OCI-LY7 (cell line): ENCODE measurements at regions not wholly inside any gene's neighbourhood (a gene's known extent, or its start where the extent isn't known, plus 50 kb on each side); places are given as distances from the start of the nearest gene placed in this dataset.

Source experiments
- BruUV-seq: library from RNA; stranded (reverse); fragments of 400-500 nt; replicated peaks from 2 replicates; lab custom pipeline; 2021; lab: Mats Ljungman, UMichigan
- CTCF ChIA-PET: fragments of 300-600 bp; sonication (Branson Sonifier 250); formaldehyde crosslinking; loops from one replicate; lab custom pipeline; 2022; ENCODE audit warnings: antibody characterized with exemption; ENCODE audit not compliant: unreplicated experiment; lab: Charles Lee
- POLR2A ChIA-PET: fragments of 300-600 bp; sonication (Branson Sonifier 250); formaldehyde crosslinking; loops from one replicate; lab custom pipeline; 2022; ENCODE audit warnings: antibody characterized with exemption; lab: Charles Lee
- DNase-seq: peaks from one replicate; pipeline ENCODE4 v3.0.0-alpha.2; 2015; ENCODE audit warnings: low spot score
- H2AFZ ChIP-seq: fragments of 200-600 bp; sonication (generic), shearing (Covaris generic); 2 replicates; pipeline ENCODE4 v1.6.1; 2014; ENCODE audit warnings: mild to moderate bottlenecking, antibody characterized with exemption, low read length, moderate library complexity
- H3K27ac ChIP-seq: fragments of 200-600 bp; sonication (generic); 2 replicates; pipeline ENCODE4 v1.5.1; 2014; ENCODE audit warnings: mixed run types, low read depth, mild to moderate bottlenecking, moderate library complexity, low read length, inconsistent platforms; ENCODE audit not compliant: poor library complexity, severe bottlenecking
- H3K36me3 ChIP-seq: fragments of 200-600 bp; sonication (generic); 2 replicates; pipeline ENCODE4 v1.6.1; 2014; ENCODE audit warnings: mild to moderate bottlenecking, antibody characterized with exemption, low read length, moderate library complexity, mixed read lengths; ENCODE audit not compliant: insufficient read depth
- H3K4me1 ChIP-seq: fragments of 200-600 bp; sonication (generic); 2 replicates; pipeline ENCODE4 v1.5.1; 2014; ENCODE audit warnings: mild to moderate bottlenecking, low read length; ENCODE audit not compliant: insufficient read depth, poor library complexity, severe bottlenecking
- H3K4me2 ChIP-seq: fragments of 200-600 bp; sonication (generic); 2 replicates; pipeline ENCODE4 v1.6.1; 2014; ENCODE audit warnings: mild to moderate bottlenecking, low read length
- H3K4me3 ChIP-seq: fragments of 200-600 bp; sonication (generic); 2 replicates; pipeline ENCODE4 v1.5.1; 2014; ENCODE audit warnings: mild to moderate bottlenecking, low read depth, low read length; ENCODE audit not compliant: poor library complexity, severe bottlenecking
- H3K79me2 ChIP-seq: fragments of 200-600 bp; sonication (generic); 2 replicates; pipeline ENCODE4 v1.6.1; 2016; ENCODE audit warnings: low read depth, mild to moderate bottlenecking, low read length, moderate library complexity, mixed read lengths; ENCODE audit not compliant: insufficient read depth
- H3K9me2 ChIP-seq: fragments of 200-600 bp; sonication (generic); 2 replicates; pipeline ENCODE4 v1.6.1; 2016; ENCODE audit warnings: mild to moderate bottlenecking, low read length, mixed read lengths; ENCODE audit not compliant: insufficient read depth
- H3K9me3 ChIP-seq: fragments of 200-600 bp; sonication (generic); 2 replicates; pipeline ENCODE4 v1.6.1; 2014; ENCODE audit warnings: mild to moderate bottlenecking, mixed run types, low read length, mixed read lengths
- H4K20me1 ChIP-seq: fragments of 200-600 bp; sonication (generic); 2 replicates; pipeline ENCODE4 v1.6.1; 2014; ENCODE audit warnings: mild to moderate bottlenecking, antibody characterized with exemption, low read length, moderate library complexity, mixed read lengths; ENCODE audit not compliant: insufficient read depth
- CTCF ChIP-seq: fragments of 200-600 bp; sonication (generic); conservative IDR thresholded peaks from 2 replicates; pipeline ENCODE4 v1.5.1; 2014; ENCODE audit warnings: mild to moderate bottlenecking, antibody characterized with exemption, low read length, moderate library complexity, mixed read lengths
- EZH2phosphoT487 ChIP-seq: fragments of 200-600 bp; sonication (generic); IDR thresholded peaks from 2 replicates; pipeline ENCODE4 v1.6.1; 2018; ENCODE audit warnings: low read depth, borderline replicate concordance, mild to moderate bottlenecking, mixed run types, antibody characterized with exemption, low read length, moderate library complexity, mixed read lengths
- intact Hi-C: fragments of 100-400 bp; cut with micrococcal nuclease; formaldehyde crosslinking; loops from one replicate; pipeline ENCODE4 v1.10.0; 2022; ENCODE audit not compliant: unreplicated experiment

DNA sequence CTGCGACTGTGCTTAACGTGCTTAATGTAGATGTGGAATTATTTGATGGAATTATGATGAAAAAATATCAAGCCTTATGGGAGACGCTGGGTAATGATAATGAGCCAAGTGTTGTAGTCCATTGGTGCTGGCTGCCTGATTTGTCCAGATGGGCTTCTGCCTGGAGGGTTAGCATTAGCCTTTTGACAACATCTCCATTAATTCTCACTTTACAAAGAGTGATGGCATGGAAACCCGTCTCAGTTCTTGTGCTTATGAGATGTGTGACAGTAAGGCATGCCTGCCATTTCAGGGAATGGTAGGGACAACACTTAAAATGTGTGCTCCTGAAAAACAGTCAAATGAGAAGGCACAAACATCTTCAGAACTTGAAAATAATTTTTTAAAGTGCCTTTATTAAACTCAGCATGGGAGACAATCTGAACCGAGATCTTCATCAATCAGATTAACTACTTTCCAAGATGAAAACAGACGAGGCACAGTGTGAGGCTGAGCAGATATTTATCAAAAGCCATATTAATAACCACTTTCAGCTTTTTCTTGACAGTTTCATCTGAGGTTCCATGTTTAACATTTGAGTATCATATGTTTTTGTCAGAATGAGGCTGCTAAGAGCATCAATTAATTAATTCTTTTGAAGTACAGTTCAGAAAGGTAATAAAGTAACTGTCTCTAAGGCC lies 473.1 kb downstream of the NXPH1 start:
- no peaks in the 10 kb centered on the region for H3K79me2 ChIP-seq
- intact Hi-C loops: no loop called here
- no peaks in the 10 kb centered on the region for H3K9me3 ChIP-seq
- H2AFZ ChIP-seq: no peak overlapping the region
- no peak overlapping the region for H3K27ac ChIP-seq
- H3K4me2 ChIP-seq: no peak overlapping the region
- H3K4me1 ChIP-seq: no peaks in the 10 kb centered on the region
- DNase-seq: no peak
- H3K36me3 ChIP-seq: no peaks in the 10 kb centered on the region
- ChIA-PET CTCF (no interaction called here), POLR2A (no interaction called here)
- BruUV-seq: no TSS peak
- H3K4me3 ChIP-seq: no peak overlapping the region
- no peaks in the 10 kb centered on the region for H4K20me1 ChIP-seq
- no peaks in the 10 kb centered on the region for H3K9me2 ChIP-seq
- TF ChIP-seq EZH2phosphoT487 (no peak), CTCF (no peak)

GRCh38 chr7:8908889-8909288 lies 475.5 kb downstream of the NXPH1 start:
- intact Hi-C loops: no loop called here
- BruUV-seq: no TSS peak
- H3K4me2 ChIP-seq: no peak overlapping the region
- H3K27ac ChIP-seq: no peak overlapping the region
- ChIA-PET CTCF (no interaction called here), POLR2A (no interaction called here)
- no peaks in the 10 kb centered on the region for H3K9me2 ChIP-seq
- no peaks in the 10 kb centered on the region for H4K20me1 ChIP-seq
- no peak overlapping the region for H3K4me3 ChIP-seq
- no peaks in the 10 kb centered on the region for H3K79me2 ChIP-seq
- no peaks in the 10 kb centered on the region for H3K4me1 ChIP-seq
- H2AFZ ChIP-seq: no peak overlapping the region
- no peak for DNase-seq
- H3K36me3 ChIP-seq: no peaks in the 10 kb centered on the region
- TF ChIP-seq EZH2phosphoT487: no peak
- TF ChIP-seq CTCF: no peak
- no peaks in the 10 kb centered on the region for H3K9me3 ChIP-seq

- Histone ChIP-seq H3K9me3 (no peaks in the 10 kb centered on the region), H3K36me3 (no peaks in the 10 kb centered on the region), H2AFZ (no peak overlapping the region), H4K20me1 (no peaks in the 10 kb centered on the region), H3K27ac (no peak overlapping the region), H3K4me1 (no peaks in the 10 kb centered on the region), H3K4me3 (no peak overlapping the region), H3K4me2 (no peak overlapping the region), H3K9me2 (no peaks in the 10 kb centered on the region), H3K79me2 (no peaks in the 10 kb centered on the region)
- DNase-seq: no peak
- BruUV-seq: no TSS peak
- intact Hi-C loops: no loop called here
- no peak for TF ChIP-seq CTCF
- no peak for TF ChIP-seq EZH2phosphoT487
- ChIA-PET POLR2A (interaction anchor here (0.9 kb wide), 1 partner anchor 24 kb away, joined by 3 read pairs; no protein-coding TSS in a partner anchor), CTCF (no interaction called here)
These were observed 480.3 kb downstream of the NXPH1 start for GRCh38 chr7:8913682-8914081.
